C4-2B (cell line): ENCODE measurements at regions not wholly inside any gene's neighbourhood (a gene's known extent, or its start where the extent isn't known, plus 50 kb on each side); places are given as distances from the start of the nearest gene placed in this dataset.

ENCODE experiments used
- ZFX ChIP-seq: fragments of 450-650 bp; IDR thresholded peaks from 2 replicates; pipeline ENCODE4 v1.6.1; 2017
- TF ChIP-seq, protein P1 (sequence below): fragments of 450-650 bp; conservative IDR thresholded peaks from 2 replicates; pipeline ENCODE4 v1.5.1; 2017; ENCODE audit warnings: mild to moderate bottlenecking

DNA sequence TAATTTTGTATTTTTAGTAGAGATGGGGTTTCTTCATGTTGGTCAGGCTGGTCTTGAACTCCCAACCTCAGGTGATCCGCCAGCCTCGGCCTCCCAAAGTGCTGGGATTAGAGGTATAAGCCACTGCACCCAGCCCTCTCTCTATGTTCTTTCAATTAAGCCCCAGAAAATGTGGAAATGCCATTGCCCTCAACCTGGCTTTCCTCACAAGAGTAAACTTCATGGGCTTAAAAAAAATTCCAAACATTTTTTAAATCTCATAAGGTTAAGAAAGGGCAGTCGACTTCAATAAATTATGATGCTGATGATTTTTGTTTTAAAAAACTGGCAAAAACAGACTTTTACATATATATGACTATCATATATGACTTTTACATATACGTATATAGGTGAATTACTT, 107.6 kb downstream of the TES start:
- TF ChIP-seq, protein P1, sequence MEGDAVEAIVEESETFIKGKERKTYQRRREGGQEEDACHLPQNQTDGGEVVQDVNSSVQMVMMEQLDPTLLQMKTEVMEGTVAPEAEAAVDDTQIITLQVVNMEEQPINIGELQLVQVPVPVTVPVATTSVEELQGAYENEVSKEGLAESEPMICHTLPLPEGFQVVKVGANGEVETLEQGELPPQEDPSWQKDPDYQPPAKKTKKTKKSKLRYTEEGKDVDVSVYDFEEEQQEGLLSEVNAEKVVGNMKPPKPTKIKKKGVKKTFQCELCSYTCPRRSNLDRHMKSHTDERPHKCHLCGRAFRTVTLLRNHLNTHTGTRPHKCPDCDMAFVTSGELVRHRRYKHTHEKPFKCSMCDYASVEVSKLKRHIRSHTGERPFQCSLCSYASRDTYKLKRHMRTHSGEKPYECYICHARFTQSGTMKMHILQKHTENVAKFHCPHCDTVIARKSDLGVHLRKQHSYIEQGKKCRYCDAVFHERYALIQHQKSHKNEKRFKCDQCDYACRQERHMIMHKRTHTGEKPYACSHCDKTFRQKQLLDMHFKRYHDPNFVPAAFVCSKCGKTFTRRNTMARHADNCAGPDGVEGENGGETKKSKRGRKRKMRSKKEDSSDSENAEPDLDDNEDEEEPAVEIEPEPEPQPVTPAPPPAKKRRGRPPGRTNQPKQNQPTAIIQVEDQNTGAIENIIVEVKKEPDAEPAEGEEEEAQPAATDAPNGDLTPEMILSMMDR = no peak
- TF ChIP-seq ZFX = no peak
